IMR-90 (cell line): ENCODE measurements at regions not wholly inside any gene's neighbourhood (a gene's known extent, or its start where the extent isn't known, plus 50 kb on each side); places are given as distances from the start of the nearest gene placed in this dataset.
A peak's percentile ranks its signal among the peaks of the same experiment; 100 is the strongest.

Experiments used
- ATAC-seq: fragments of 200-7000 bp; cut with Tn5 transposase; 2 replicates; pipeline ENCODE4 v1.9.1; 2020; ENCODE audit warnings: low read depth, mild to moderate bottlenecking, moderate library complexity
- BruUV-seq: library from RNA; stranded (reverse); fragments of 400-500 nt; replicated peaks from 2 replicates; lab custom pipeline; 2021; lab: Mats Ljungman, UMichigan
- CTCF ChIA-PET: fragments of 300-600 bp; formaldehyde crosslinking; extraction: SDS; loops from one replicate; lab custom pipeline; 2021; ENCODE audit warnings: antibody characterized with exemption; lab: Yijun Ruan, JAX
- POLR2A ChIA-PET: fragments of 300-600 bp; sonication (Branson Sonifier 250); formaldehyde crosslinking; loops from one replicate; lab custom pipeline; 2022; ENCODE audit warnings: antibody characterized with exemption; ENCODE audit not compliant: unreplicated experiment; lab: Charles Lee
- DNase-seq: peaks from one replicate; pipeline ENCODE4 v3.0.0; 2013
- H2AFZ ChIP-seq: replicated peaks from 2 replicates; pipeline ENCODE3; 2013; ENCODE audit warnings: low read length, mild to moderate bottlenecking; ENCODE audit not compliant: poor library complexity
- H2AK5ac ChIP-seq: 2 replicates; pipeline ENCODE4 v1.6.1; 2013; ENCODE audit warnings: low read depth, low read length, inconsistent platforms
- H2AK9ac ChIP-seq: replicated peaks from 2 replicates; pipeline ENCODE3; 2013; ENCODE audit warnings: mild to moderate bottlenecking, low read depth, low read length, moderate library complexity; ENCODE audit not compliant: poor library complexity
- H2BK120ac ChIP-seq: 2 replicates; pipeline ENCODE4 v1.6.1; 2013; ENCODE audit warnings: low read depth, low read length, inconsistent platforms
- H2BK15ac ChIP-seq: 3 replicates; pipeline ENCODE4 v1.6.1; 2013; ENCODE audit warnings: low read depth, low read length, inconsistent platforms
- H2BK20ac ChIP-seq: 2 replicates; pipeline ENCODE4 v1.6.1; 2013; ENCODE audit warnings: low read depth, mild to moderate bottlenecking, inconsistent platforms, low read length, moderate library complexity
- H2BK5ac ChIP-seq: 2 replicates; pipeline ENCODE4 v1.6.1; 2013; ENCODE audit warnings: mild to moderate bottlenecking, low read depth, low read length, inconsistent platforms; ENCODE audit not compliant: poor library complexity, severe bottlenecking
- H3K14ac ChIP-seq: replicated peaks from 2 replicates; pipeline ENCODE4 v1.6.1; 2013; ENCODE audit warnings: low read depth, low read length, inconsistent platforms
- H3K18ac ChIP-seq: 2 replicates; pipeline ENCODE4 v1.6.1; 2013; ENCODE audit warnings: low read depth, low read length, control low read depth
- H3K23ac ChIP-seq: 2 replicates; pipeline ENCODE4 v1.6.1; 2013; ENCODE audit warnings: low read depth, low read length, inconsistent platforms
- H3K27ac ChIP-seq: 2 replicates; pipeline ENCODE4 v1.5.1; 2013; ENCODE audit warnings: mild to moderate bottlenecking, control low read depth, low read length; ENCODE audit not compliant: insufficient read depth
- H3K27me3 ChIP-seq: 2 replicates; pipeline ENCODE4 v1.6.1; 2013; ENCODE audit warnings: low read length; ENCODE audit not compliant: control insufficient read depth, insufficient read depth
- H3K36me3 ChIP-seq: 2 replicates; pipeline ENCODE4 v1.6.1; 2013; ENCODE audit warnings: low read length, mixed read lengths; ENCODE audit not compliant: control insufficient read depth, insufficient read depth
- H3K4ac ChIP-seq: 2 replicates; pipeline ENCODE4 v1.6.1; 2013; ENCODE audit warnings: low read depth, low read length, inconsistent platforms
- H3K4me1 ChIP-seq: 2 replicates; pipeline ENCODE4 v1.6.1; 2013; ENCODE audit warnings: low read length, mixed read lengths; ENCODE audit not compliant: control insufficient read depth, insufficient read depth
- H3K4me2 ChIP-seq: 2 replicates; pipeline ENCODE4 v1.6.1; 2013; ENCODE audit warnings: low read depth, mild to moderate bottlenecking, control low read depth, low read length, moderate library complexity
- H3K4me3 ChIP-seq: 2 replicates; pipeline ENCODE4 v1.5.1; 2013; ENCODE audit warnings: low read depth, mild to moderate bottlenecking, control low read depth, low read length, moderate library complexity; ENCODE audit not compliant: insufficient read depth
- H3K56ac ChIP-seq: 2 replicates; pipeline ENCODE4 v1.6.1; 2013; ENCODE audit warnings: low read length, inconsistent platforms; ENCODE audit not compliant: insufficient read depth; ENCODE audit errors: extremely low read depth
- H3K79me1 ChIP-seq, 2 experiments: 2 replicates each; pipeline ENCODE4 v1.6.1; 2013; ENCODE audit warnings: low read length in 2 of 2, inconsistent platforms in 1 of 2, low read depth in 1 of 2
- H3K9ac ChIP-seq: 2 replicates; pipeline ENCODE4 v1.6.1; 2013; ENCODE audit warnings: low read depth, low read length, control low read depth
- H3K9me1 ChIP-seq: 2 replicates; pipeline ENCODE4 v1.6.1; 2013; ENCODE audit warnings: low read length, inconsistent platforms; ENCODE audit not compliant: insufficient read depth
- H3K9me3 ChIP-seq: 2 replicates; pipeline ENCODE4 v1.6.1; 2013; ENCODE audit warnings: low read length; ENCODE audit not compliant: control insufficient read depth, insufficient read depth
- H4K20me1 ChIP-seq: 2 replicates; pipeline ENCODE4 v1.6.1; 2013; ENCODE audit warnings: low read length, inconsistent platforms; ENCODE audit not compliant: insufficient read depth
- H4K5ac ChIP-seq: 2 replicates; pipeline ENCODE4 v1.6.1; 2013; ENCODE audit warnings: mild to moderate bottlenecking, low read depth, low read length, control low read depth
- H4K8ac ChIP-seq, 2 experiments: 2 replicates each; pipeline ENCODE4 v1.6.1; 2013; ENCODE audit warnings: low read depth in 2 of 2, low read length in 2 of 2, control low read depth in 1 of 2, inconsistent platforms in 1 of 2
- H4K91ac ChIP-seq: 2 replicates; pipeline ENCODE4 v1.6.1; 2013; ENCODE audit warnings: low read depth, low read length, inconsistent platforms; ENCODE audit not compliant: insufficient read depth
- CHD1 ChIP-seq: IDR thresholded peaks from 2 replicates; pipeline ENCODE4 v1.6.1; 2012; ENCODE audit warnings: low read depth, low read length, improper control_type of control experiment
- CTCF ChIP-seq: conservative IDR thresholded peaks from 2 replicates; pipeline ENCODE4 v1.5.1; 2012; ENCODE audit warnings: mild to moderate bottlenecking, low read depth, low read length, improper control_type of control experiment
- FOS ChIP-seq: fragments of 150-350 bp; IDR thresholded peaks from 2 replicates; pipeline ENCODE4 v1.6.1; 2016; ENCODE audit warnings: low read depth, low read length
- MXI1 ChIP-seq: IDR thresholded peaks from 2 replicates; pipeline ENCODE4 v1.6.1; 2012; ENCODE audit warnings: low read depth, mild to moderate bottlenecking, low read length, moderate library complexity, borderline replicate concordance
- RAD21 ChIP-seq: IDR thresholded peaks from 2 replicates; pipeline ENCODE4 v1.6.1; 2012; ENCODE audit warnings: low read length, improper control_type of control experiment
- SMC3 ChIP-seq: fragments of 150-350 bp; IDR thresholded peaks from 2 replicates; pipeline ENCODE4 v1.6.1; 2016; ENCODE audit warnings: low read depth, mild to moderate bottlenecking, antibody characterized with exemption, low read length, moderate library complexity
- WGBS, 2 experiments: methylation state at CpG; one replicate each; pipeline versions ENCODE4 v1.1.5 to v1.1.7; 2013; ENCODE audit warnings: missing lambda C conversion rate in 2 of 2; ENCODE audit not compliant: insufficient read length in 1 of 2; ENCODE audit errors: extremely low coverage in 2 of 2; 5-methylcytosine and 5-hydroxymethylcytosine counted together
- dilution Hi-C: fragments of 300-500 bp; cut with HindIII; formaldehyde crosslinking; loops from one replicate; pipeline ENCODE4 v1.14.3; 2018; ENCODE audit warnings: low sequenced_read_pairs; ENCODE audit not compliant: unreplicated experiment
- in situ Hi-C: fragments of 300-500 bp; cut with MboI; formaldehyde crosslinking; loops from 3 replicates; pipeline ENCODE4 v1.14.3; 2019; ENCODE audit warnings: low sequenced_read_pairs, inconsistent platforms, mixed read lengths
- intact Hi-C: fragments of 100-400 bp; cut with micrococcal nuclease; formaldehyde crosslinking; loops from 2 replicates; pipeline ENCODE4 v1.10.0; 2022

- H3K4ac ChIP-seq: no peak overlapping the region
- H2AK9ac ChIP-seq: no peak overlapping the region
- no CpG with 5 or more reads among the region's 8 CpGs for WGBS, 2 experiments
- no peaks in the 10 kb centered on the region for H4K20me1 ChIP-seq
- H3K4me3 ChIP-seq: no peak overlapping the region
- CTCF ChIA-PET: interaction anchor here (0.6 to 1.6 kb wide), 3 partner anchors 10 to 1521 kb away, joined by 3 to 4 read pairs (median 3); no protein-coding TSS in a partner anchor
- DNase-seq (peak; percentile 18), ATAC-seq (no peak; the same call in 1 of the 2 replicates)
- no peak overlapping the region for H2BK20ac ChIP-seq
- no peak overlapping the region for H3K18ac ChIP-seq
- TF ChIP-seq CTCF: peak; percentile 41
- TF ChIP-seq FOS: no peak
- TF ChIP-seq SMC3: peak; percentile 47
- TF ChIP-seq RAD21: peak; percentile 37
- TF ChIP-seq MXI1: no peak
- no peak for TF ChIP-seq CHD1
- no peak overlapping the region for H3K27ac ChIP-seq
- in situ Hi-C loops: no loop called here
- POLR2A ChIA-PET: no interaction called here
- no peak overlapping the region for H3K14ac ChIP-seq
- no peak overlapping the region for H4K8ac ChIP-seq
- intact Hi-C loops: loop anchor here (2.0 kb wide), 1 partner anchor 596 kb away; no protein-coding TSS in a partner anchor
- H2AFZ ChIP-seq: no peak overlapping the region
- no peaks in the 10 kb centered on the region for H3K79me1 ChIP-seq
- H3K9me3 ChIP-seq: no peaks in the 10 kb centered on the region
- no peak overlapping the region for H2AK5ac ChIP-seq
- no peaks in the 10 kb centered on the region for H3K4me1 ChIP-seq
- no peak overlapping the region for H3K23ac ChIP-seq
- H3K27me3 ChIP-seq: no peaks in the 10 kb centered on the region; the same call in 1 of the 2 replicates
- H4K5ac ChIP-seq: no peak overlapping the region
- no peak overlapping the region for H2BK120ac ChIP-seq
- no peak overlapping the region for H4K91ac ChIP-seq
- H3K9me1 ChIP-seq: no peaks in the 10 kb centered on the region
- H2BK5ac ChIP-seq: no peak overlapping the region
- dilution Hi-C loops: no loop called here
- no TSS peak for BruUV-seq
- H3K56ac ChIP-seq: no peak overlapping the region
- no peak overlapping the region for H2BK15ac ChIP-seq
- H3K36me3 ChIP-seq: no peaks in the 10 kb centered on the region
- H3K4me2 ChIP-seq: no peak overlapping the region
- no peak overlapping the region for H3K9ac ChIP-seq
These were observed 89.0 kb downstream of the URB2 start for GRCh38 chr1:229714964-229715603.
